ENCODE measurements at regions not wholly inside any gene's neighbourhood (a gene's known extent, or its start where the extent isn't known, plus 50 kb on each side); places are given as distances from the start of the nearest gene placed in this dataset.
A peak's percentile ranks its signal among the peaks of the same experiment; 100 is the strongest.

GRCh38 chr6:157756708-157757429 is 66.2 kb upstream of the SNX9 start:
- H4K20me1 ChIP-seq (ENCODE audit: insufficient read depth, low read length), result no peaks in the 10 kb centered on the region
- no peaks in the 10 kb centered on the region for H3K36me3 Mint-ChIP-seq (ENCODE audit: low read depth, unreplicated experiment)
- no peaks in the 10 kb centered on the region for H3K79me2 ChIP-seq (ENCODE audit: insufficient read depth, low read length)
- peaks cover 6% of the 10 kb centered on the region for H3K9me3 Mint-ChIP-seq (ENCODE audit: unreplicated experiment)
- peaks cover 20% of the 10 kb centered on the region for H3K4me1 ChIP-seq (ENCODE audit: insufficient read depth, low read length)
- H2AFZ ChIP-seq (ENCODE audit: low read depth, low read length), result peak overlapping the region; percentile 35
- FAIRE-seq (peak; percentile 73), DNase-seq (ENCODE audit: low read depth) (peak; percentile 41)
- H3K27ac ChIP-seq (ENCODE audit: low read depth, low read length), result no peak overlapping the region
- no peaks in the 10 kb centered on the region for H3K27me3 ChIP-seq (ENCODE audit: insufficient read depth, low read length)
- no peak overlapping the region for H3K4me3 Mint-ChIP-seq (ENCODE audit: unreplicated experiment)
- H3K36me3 ChIP-seq (ENCODE audit: insufficient read depth, low read length), result no peaks in the 10 kb centered on the region
- H3K27ac Mint-ChIP-seq (ENCODE audit: unreplicated experiment), result no peak overlapping the region
- peaks cover 26% of the 10 kb centered on the region for H3K4me1 Mint-ChIP-seq (ENCODE audit: low read depth, unreplicated experiment)
- peaks cover 4% of the 10 kb centered on the region for H3K27me3 Mint-ChIP-seq (ENCODE audit: low read depth, unreplicated experiment)
- no peaks in the 10 kb centered on the region for H3K9me3 ChIP-seq (ENCODE audit: insufficient read depth, low read depth, low read length)
- H3K4me3 ChIP-seq (ENCODE audit: insufficient read depth, low read depth, low read length), result no peak overlapping the region
- TF ChIP-seq EZH2 (IDR thresholded peaks at IDR 0.05; ENCODE audit: insufficient read depth, low read length), result no peak
- TF ChIP-seq CTCF (IDR thresholded peaks at IDR 0.05; ENCODE audit: insufficient read depth, low read depth, low read length), result peak; percentile 81
- peak overlapping the region; percentile 40 for H3K4me2 ChIP-seq (ENCODE audit: low read length)
- H3K9ac ChIP-seq (ENCODE audit: low read length), result no peak overlapping the region

GRCh38 chr6:157757430-157758403 is 65.3 kb upstream of the SNX9 start:
- no peak overlapping the region for H3K4me2 ChIP-seq (ENCODE audit: low read length)
- peaks cover 6% of the 10 kb centered on the region for H3K9me3 Mint-ChIP-seq (ENCODE audit: unreplicated experiment)
- H3K27ac ChIP-seq (ENCODE audit: low read depth, low read length), result no peak overlapping the region
- H3K9ac ChIP-seq (ENCODE audit: low read length), result no peak overlapping the region
- H4K20me1 ChIP-seq (ENCODE audit: insufficient read depth, low read length), result no peaks in the 10 kb centered on the region
- no peaks in the 10 kb centered on the region for H3K27me3 ChIP-seq (ENCODE audit: insufficient read depth, low read length)
- no peaks in the 10 kb centered on the region for H3K36me3 Mint-ChIP-seq (ENCODE audit: low read depth, unreplicated experiment)
- H3K79me2 ChIP-seq (ENCODE audit: insufficient read depth, low read length), result no peaks in the 10 kb centered on the region
- H3K27me3 Mint-ChIP-seq (ENCODE audit: low read depth, unreplicated experiment), result peaks cover 4% of the 10 kb centered on the region
- no peaks in the 10 kb centered on the region for H3K36me3 ChIP-seq (ENCODE audit: insufficient read depth, low read length)
- TF ChIP-seq EZH2 (IDR thresholded peaks at IDR 0.05; ENCODE audit: insufficient read depth, low read length) (no peak), CTCF (IDR thresholded peaks at IDR 0.05; ENCODE audit: insufficient read depth, low read depth, low read length) (no peak)
- peaks cover 23% of the 10 kb centered on the region for H3K4me1 ChIP-seq (ENCODE audit: insufficient read depth, low read length)
- FAIRE-seq, result no peak
- no peak overlapping the region for H3K4me3 ChIP-seq (ENCODE audit: insufficient read depth, low read depth, low read length)
- H3K4me1 Mint-ChIP-seq (ENCODE audit: low read depth, unreplicated experiment), result peaks cover 33% of the 10 kb centered on the region
- no peak overlapping the region for H3K4me3 Mint-ChIP-seq (ENCODE audit: unreplicated experiment)
- no peak for DNase-seq (ENCODE audit: low read depth)
- no peaks in the 10 kb centered on the region for H3K9me3 ChIP-seq (ENCODE audit: insufficient read depth, low read depth, low read length)
- no peak overlapping the region for H2AFZ ChIP-seq (ENCODE audit: low read depth, low read length)
- H3K27ac Mint-ChIP-seq (ENCODE audit: unreplicated experiment), result no peak overlapping the region

All from astrocyte (in vitro differentiated cells and primary cell).